SK-N-SH (cell line): ENCODE measurements at regions not wholly inside any gene's neighbourhood (a gene's known extent, or its start where the extent isn't known, plus 50 kb on each side); places are given as distances from the start of the nearest gene placed in this dataset.

Experiments
- CTCF ChIP-seq: fragments of 200-600 bp; sonication (generic); IDR thresholded peaks from 2 replicates; pipeline ENCODE4 v1.6.1; 2017; ENCODE audit warnings: antibody characterized with exemption, mild to moderate bottlenecking, moderate library complexity
- EP300 ChIP-seq, 2 experiments: IDR thresholded peaks; 2 replicates each; pipeline versions ENCODE4 v1.4.0 to v1.6.1; 2012; ENCODE audit warnings: borderline replicate concordance in 1 of 2, low read depth in 1 of 2, low read length in 1 of 2
- FOXM1 ChIP-seq: IDR thresholded peaks from 2 replicates; pipeline ENCODE4 v1.4.0; 2012; ENCODE audit warnings: low read depth, mild to moderate bottlenecking
- POLR2AphosphoS5 ChIP-seq: IDR thresholded peaks from 2 replicates; pipeline ENCODE4 v1.6.1; 2012; ENCODE audit warnings: low read depth, low read length
- USF2 ChIP-seq: fragments of 150-350 bp; IDR thresholded peaks from 2 replicates; pipeline ENCODE4 v1.6.1; 2017; ENCODE audit warnings: antibody characterized with exemption, low read length, low read depth, borderline replicate concordance

- TF ChIP-seq POLR2AphosphoS5 (no peak), EP300 (IDR thresholded peaks at IDR 0.05; ENCODE audit: borderline replicate concordance in 1 of 2, low read depth in 1 of 2, low read length in 1 of 2) (no peak), FOXM1 (no peak), USF2 (no peak), CTCF (peak; percentile 61)
These were observed 213.2 kb upstream of the EDNRB start for GRCh38 chr13:78131811-78132210.
